ENCODE measurements at regions not wholly inside any gene's neighbourhood (a gene's known extent, or its start where the extent isn't known, plus 50 kb on each side); places are given as distances from the start of the nearest gene placed in this dataset.

- Histone ChIP-seq H4K20me1 (ENCODE audit: insufficient read depth, low read length) (no peaks in the 10 kb centered on the region), H4K91ac (ENCODE audit: insufficient read depth, low read depth, low read length) (no peak overlapping the region), H2BK5ac (ENCODE audit: low read depth, low read length, poor library complexity, severe bottlenecking) (no peak overlapping the region), H3K4me3 (ENCODE audit: insufficient read depth, low read depth, low read length) (no peak overlapping the region), H3K27ac (ENCODE audit: insufficient read depth, low read length) (no peak overlapping the region), H3K4me1 (ENCODE audit: control insufficient read depth, insufficient read depth, low read length) (no peaks in the 10 kb centered on the region), H2AK5ac (ENCODE audit: low read depth, low read length) (no peak overlapping the region), H2AFZ (replicated peaks; ENCODE audit: low read length, poor library complexity) (no peak overlapping the region), H3K14ac (replicated peaks; ENCODE audit: low read depth, low read length) (no peak overlapping the region), H2BK120ac (ENCODE audit: low read depth, low read length) (no peak overlapping the region), H3K4me2 (ENCODE audit: low read depth, low read length) (no peak overlapping the region), H3K36me3 (ENCODE audit: control insufficient read depth, insufficient read depth, low read length) (no peaks in the 10 kb centered on the region), H4K8ac (ENCODE audit: low read depth in 2 of 2, low read length in 2 of 2) (no peak overlapping the region), H3K18ac (ENCODE audit: low read depth, low read length) (no peak overlapping the region), H3K27me3 (ENCODE audit: control insufficient read depth, insufficient read depth, low read length) (no peaks in the 10 kb centered on the region), H3K9me1 (ENCODE audit: insufficient read depth, low read length) (no peaks in the 10 kb centered on the region), H3K23ac (ENCODE audit: low read depth, low read length) (no peak overlapping the region), H3K9me3 (ENCODE audit: control insufficient read depth, insufficient read depth, low read length) (no peaks in the 10 kb centered on the region), H3K4ac (ENCODE audit: low read depth, low read length) (no peak overlapping the region), H3K9ac (ENCODE audit: low read depth, low read length) (no peak overlapping the region), H3K56ac (ENCODE audit: extremely low read depth, insufficient read depth, low read length) (no peak overlapping the region), H2BK20ac (ENCODE audit: low read depth, low read length) (no peak overlapping the region), H2AK9ac (replicated peaks; ENCODE audit: low read depth, low read length, poor library complexity) (no peak overlapping the region), H3K79me1 (ENCODE audit: low read depth in 1 of 2, low read length in 2 of 2) (no peaks in the 10 kb centered on the region), H4K5ac (ENCODE audit: low read depth, low read length) (no peak overlapping the region), H2BK15ac (ENCODE audit: low read depth, low read length) (no peak overlapping the region)
- ChIA-PET CTCF (no interaction called here), POLR2A (ENCODE audit: unreplicated experiment) (no interaction called here)
- no TSS peak for BruUV-seq (replicated peaks)
- no CpG with 5 or more reads among the region's 5 CpGs for WGBS, 2 experiments (ENCODE audit: extremely low coverage in 2 of 2, insufficient read length in 1 of 2)
- dilution Hi-C loops (cut with HindIII; ENCODE audit: low sequenced_read_pairs, unreplicated experiment), result no loop called here
- DNase-seq (no peak), ATAC-seq (ENCODE audit: low read depth) (no peak)
- TF ChIP-seq POLR2A (IDR thresholded peaks at IDR 0.05; ENCODE audit: low read depth, low read length) (no peak), NFE2L2 (IDR thresholded peaks at IDR 0.05; ENCODE audit: low read depth, low read length) (no peak), CEBPB (IDR thresholded peaks at IDR 0.05; ENCODE audit: low read depth, low read length) (no peak), USF2 (IDR thresholded peaks at IDR 0.05; ENCODE audit: low read depth, low read length) (no peak), BHLHE40 (IDR thresholded peaks at IDR 0.05; ENCODE audit: low read depth, low read length) (no peak), MAZ (IDR thresholded peaks at IDR 0.05; ENCODE audit: borderline replicate concordance, low read depth, low read length) (no peak), RFX5 (IDR thresholded peaks at IDR 0.05; ENCODE audit: low read depth, low read length) (no peak), RCOR1 (IDR thresholded peaks at IDR 0.05; ENCODE audit: insufficient replicate concordance, low read length) (no peak), ELK1 (IDR thresholded peaks at IDR 0.05; ENCODE audit: borderline replicate concordance, low read depth, low read length) (no peak), MXI1 (IDR thresholded peaks at IDR 0.05; ENCODE audit: borderline replicate concordance, low read depth, low read length) (no peak), MAFK (IDR thresholded peaks at IDR 0.05; ENCODE audit: low read depth, low read length) (no peak), RAD21 (IDR thresholded peaks at IDR 0.05; ENCODE audit: low read length) (no peak), SMC3 (IDR thresholded peaks at IDR 0.05; ENCODE audit: low read depth, low read length) (no peak), FOS (IDR thresholded peaks at IDR 0.05; ENCODE audit: low read depth, low read length) (no peak), CTCF (conservative IDR thresholded peaks at IDR 0.05; ENCODE audit: low read depth, low read length) (no peak), CHD1 (IDR thresholded peaks at IDR 0.05; ENCODE audit: low read depth, low read length) (no peak)
- intact Hi-C loops (cut with micrococcal nuclease), result no loop called here
- in situ Hi-C loops (cut with MboI; ENCODE audit: low sequenced_read_pairs), result loop anchor here (10.0 kb wide), 1 partner anchor 1451 kb away; no protein-coding TSS in a partner anchor
Measured at GRCh38 chr6:18603361-18603760, 216.2 kb downstream of the RNF144B start.

All from IMR-90 (cell line).